Glutamatergic neuron (in vitro differentiated cells): ENCODE measurements at regions not wholly inside any gene's neighbourhood (a gene's known extent, or its start where the extent isn't known, plus 50 kb on each side); places are given as distances from the start of the nearest gene placed in this dataset.
"Not testable (repeated sequence)": the region's sequence is repeated elsewhere in the genome, so short reads cannot be mapped to it uniquely, and the experiment has no call there.

Experiments used
- DNase-seq: peaks from one replicate; pipeline ENCODE4 v3.0.0; 2022
- H3K27ac Mint-ChIP-seq: one replicate; pipeline ENCODE4 v1.8.0; 2020; ENCODE audit warnings: mild to moderate bottlenecking, mixed read lengths, inconsistent platforms; ENCODE audit not compliant: unreplicated experiment
- H3K27me3 Mint-ChIP-seq: one replicate; pipeline ENCODE4 v1.8.0; 2020; ENCODE audit warnings: mild to moderate bottlenecking, moderate library complexity, mixed read lengths, inconsistent platforms; ENCODE audit not compliant: unreplicated experiment
- H3K36me3 Mint-ChIP-seq: one replicate; pipeline ENCODE4 v1.8.0; 2020; ENCODE audit warnings: mild to moderate bottlenecking, mixed read lengths, inconsistent platforms; ENCODE audit not compliant: unreplicated experiment
- H3K4me1 Mint-ChIP-seq: one replicate; pipeline ENCODE4 v1.8.0; 2020; ENCODE audit warnings: mild to moderate bottlenecking, low read depth, mixed read lengths, inconsistent platforms; ENCODE audit not compliant: unreplicated experiment
- H3K4me3 Mint-ChIP-seq: one replicate; pipeline ENCODE4 v1.8.0; 2020; ENCODE audit warnings: mild to moderate bottlenecking, mixed read lengths, inconsistent platforms; ENCODE audit not compliant: unreplicated experiment
- H3K9me3 Mint-ChIP-seq: one replicate; pipeline ENCODE4 v1.8.0; 2020; ENCODE audit warnings: mild to moderate bottlenecking, moderate library complexity, mixed read lengths, inconsistent platforms; ENCODE audit not compliant: unreplicated experiment
- TF ChIP-seq, protein P1 (sequence below): fragments of 200-600 bp; sonication (generic); IDR thresholded peaks from one replicate; pipeline ENCODE4 v1.5.0; 2021; ENCODE audit not compliant: partially characterized antibody, unreplicated experiment

DNA sequence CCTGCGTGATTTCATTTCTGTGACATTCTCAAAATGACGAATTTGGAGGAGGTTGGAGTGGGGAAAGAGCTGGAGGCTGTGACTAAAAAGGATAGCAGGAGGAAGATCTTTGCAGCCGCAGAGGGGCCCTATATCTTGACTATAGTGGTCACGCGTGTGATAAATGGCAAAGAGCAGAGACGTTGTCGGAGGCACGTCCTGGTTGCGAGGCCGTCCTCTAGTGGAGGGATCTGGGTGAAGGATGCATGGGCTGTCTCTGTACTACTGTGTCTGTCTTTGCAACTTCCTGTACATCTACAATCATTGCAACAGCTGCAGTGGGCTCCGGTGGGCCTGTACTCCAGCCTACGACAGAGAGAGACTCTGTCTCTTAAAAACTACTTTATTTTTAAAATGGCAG is 76.6 kb downstream of the YTHDF1 start:
- peaks cover 3% of the 10 kb centered on the region for H3K9me3 Mint-ChIP-seq

DNA sequence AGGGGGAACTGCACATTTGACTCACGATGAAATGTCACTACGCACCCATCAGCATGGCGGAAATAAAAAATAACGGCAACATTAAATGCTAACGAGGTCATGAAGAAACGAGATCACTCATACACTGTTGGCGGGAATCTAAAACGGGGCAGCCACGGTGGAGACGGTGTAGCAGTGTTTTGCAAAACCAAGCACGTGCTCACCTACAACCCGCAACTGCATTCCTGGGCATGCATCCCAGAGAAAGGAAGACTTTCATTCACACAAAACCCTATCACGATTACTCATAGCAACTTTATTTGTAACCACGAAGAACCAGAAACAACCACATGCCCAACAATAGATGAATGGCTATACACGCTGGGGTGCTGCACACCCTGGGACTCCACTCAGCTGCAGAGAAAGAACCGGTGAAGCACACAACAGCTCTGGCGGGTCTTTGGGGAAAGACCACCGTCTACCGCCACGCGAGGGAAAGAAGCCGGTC is 77.0 kb downstream of the YTHDF1 start:
- Mint-ChIP-seq H3K4me3 (no peak overlapping the region), H3K9me3 (peaks cover 3% of the 10 kb centered on the region), H3K36me3 (no peaks in the 10 kb centered on the region), H3K27ac (no peak overlapping the region), H3K27me3 (peaks cover 4% of the 10 kb centered on the region), H3K4me1 (peaks cover 7% of the 10 kb centered on the region)
- no peak for DNase-seq
- TF ChIP-seq, protein P1, sequence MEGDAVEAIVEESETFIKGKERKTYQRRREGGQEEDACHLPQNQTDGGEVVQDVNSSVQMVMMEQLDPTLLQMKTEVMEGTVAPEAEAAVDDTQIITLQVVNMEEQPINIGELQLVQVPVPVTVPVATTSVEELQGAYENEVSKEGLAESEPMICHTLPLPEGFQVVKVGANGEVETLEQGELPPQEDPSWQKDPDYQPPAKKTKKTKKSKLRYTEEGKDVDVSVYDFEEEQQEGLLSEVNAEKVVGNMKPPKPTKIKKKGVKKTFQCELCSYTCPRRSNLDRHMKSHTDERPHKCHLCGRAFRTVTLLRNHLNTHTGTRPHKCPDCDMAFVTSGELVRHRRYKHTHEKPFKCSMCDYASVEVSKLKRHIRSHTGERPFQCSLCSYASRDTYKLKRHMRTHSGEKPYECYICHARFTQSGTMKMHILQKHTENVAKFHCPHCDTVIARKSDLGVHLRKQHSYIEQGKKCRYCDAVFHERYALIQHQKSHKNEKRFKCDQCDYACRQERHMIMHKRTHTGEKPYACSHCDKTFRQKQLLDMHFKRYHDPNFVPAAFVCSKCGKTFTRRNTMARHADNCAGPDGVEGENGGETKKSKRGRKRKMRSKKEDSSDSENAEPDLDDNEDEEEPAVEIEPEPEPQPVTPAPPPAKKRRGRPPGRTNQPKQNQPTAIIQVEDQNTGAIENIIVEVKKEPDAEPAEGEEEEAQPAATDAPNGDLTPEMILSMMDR, result no peak

More for the DNA sequence above, 76.6 kb downstream of the YTHDF1 start:
- H3K27ac Mint-ChIP-seq, result no peak overlapping the region
- peaks cover 7% of the 10 kb centered on the region for H3K4me1 Mint-ChIP-seq
- peaks cover 4% of the 10 kb centered on the region for H3K27me3 Mint-ChIP-seq
- no peaks in the 10 kb centered on the region for H3K36me3 Mint-ChIP-seq
- H3K4me3 Mint-ChIP-seq, result no peak overlapping the region
- no peak for DNase-seq
- TF ChIP-seq, protein P1, result no peak

DNA sequence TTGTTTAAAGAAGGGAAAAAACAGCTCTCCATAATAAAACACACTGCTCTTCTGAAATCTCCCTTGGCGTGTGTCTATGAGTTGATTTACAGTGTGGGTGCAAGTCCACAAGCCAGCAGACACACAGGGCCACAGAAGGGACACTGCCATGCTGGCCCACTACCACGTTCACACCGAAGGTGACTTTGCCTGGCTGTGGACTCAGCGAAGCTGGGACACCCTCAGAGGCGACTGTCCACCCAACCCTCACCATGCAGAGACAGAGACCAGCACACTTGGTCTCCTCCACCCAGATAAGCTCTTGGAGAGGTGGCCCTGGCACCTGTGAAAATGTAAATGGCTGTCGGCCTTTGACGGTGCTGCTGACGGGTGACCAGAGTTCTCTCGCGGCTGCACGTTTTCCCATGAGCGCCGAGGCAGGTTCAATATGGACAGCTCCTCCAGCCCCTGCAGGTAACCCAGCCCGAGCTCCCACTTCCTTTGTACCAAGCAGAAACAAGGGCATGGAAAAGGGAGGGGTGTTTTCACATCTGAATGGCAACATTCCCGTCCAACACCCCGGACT is 78.0 kb downstream of the YTHDF1 start:
- H3K27me3 Mint-ChIP-seq, result peaks cover 4% of the 10 kb centered on the region
- H3K4me3 Mint-ChIP-seq, result no peak overlapping the region
- peak; percentile 3 for DNase-seq
- no peak overlapping the region for H3K27ac Mint-ChIP-seq
- H3K9me3 Mint-ChIP-seq, result peaks cover 3% of the 10 kb centered on the region
- H3K36me3 Mint-ChIP-seq, result no peaks in the 10 kb centered on the region
- peaks cover 7% of the 10 kb centered on the region for H3K4me1 Mint-ChIP-seq
- TF ChIP-seq, protein P1, result no peak

DNA sequence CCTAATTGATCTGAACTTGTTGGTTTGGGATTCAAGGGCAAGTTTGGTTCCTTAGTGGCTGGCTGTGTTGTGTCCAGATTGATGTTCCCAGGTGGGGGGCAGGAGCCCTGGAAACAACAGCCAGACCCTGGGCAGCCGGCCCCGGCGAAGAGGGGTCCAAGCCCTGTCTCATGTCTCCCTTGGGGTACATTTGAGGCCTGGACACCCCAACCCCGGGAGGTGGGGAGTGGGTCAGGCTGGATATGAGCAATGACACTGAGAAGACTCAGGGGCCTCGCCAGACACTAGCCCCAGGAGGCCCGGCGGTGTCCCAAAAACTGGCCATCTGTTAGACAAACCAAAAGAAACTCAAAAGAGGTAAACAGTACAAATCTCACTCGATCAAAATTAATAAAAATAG is 79.6 kb downstream of the YTHDF1 start:
- TF ChIP-seq, protein P1, result no peak
- no peak overlapping the region for H3K27ac Mint-ChIP-seq
- H3K4me1 Mint-ChIP-seq, result no peaks in the 10 kb centered on the region
- DNase-seq, result peak; percentile 6
- H3K27me3 Mint-ChIP-seq, result peaks cover 9% of the 10 kb centered on the region
- no peak overlapping the region for H3K4me3 Mint-ChIP-seq
- H3K9me3 Mint-ChIP-seq, result no peaks in the 10 kb centered on the region
- H3K36me3 Mint-ChIP-seq, result peaks cover 4% of the 10 kb centered on the region

DNA sequence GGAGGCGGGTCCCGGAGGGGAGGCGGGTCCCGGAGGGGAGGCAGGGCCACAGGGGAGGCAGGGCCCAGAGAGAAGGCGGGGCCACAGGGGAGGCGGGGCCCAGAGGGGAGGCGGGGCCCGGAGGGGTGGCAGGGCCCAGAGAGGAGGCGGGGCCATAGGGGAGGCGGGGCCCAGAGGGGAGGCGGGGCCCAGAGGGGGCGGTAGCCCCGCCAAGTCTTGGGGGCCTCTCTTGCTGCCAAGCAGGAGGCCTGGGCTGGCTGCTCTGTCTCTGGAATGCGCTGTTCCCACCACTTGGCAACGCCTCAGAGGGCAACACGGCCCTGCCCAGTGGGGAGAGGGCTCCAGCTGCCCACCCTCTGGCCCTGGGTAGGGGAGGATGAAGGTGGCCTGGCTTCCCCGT is 80.5 kb downstream of the YTHDF1 start:
- no peak overlapping the region for H3K4me3 Mint-ChIP-seq
- no peaks in the 10 kb centered on the region for H3K4me1 Mint-ChIP-seq
- DNase-seq, result peak; percentile 15
- H3K27me3 Mint-ChIP-seq, result peaks cover 9% of the 10 kb centered on the region
- TF ChIP-seq, protein P1, result no peak
- H3K9me3 Mint-ChIP-seq, result no peaks in the 10 kb centered on the region
- H3K27ac Mint-ChIP-seq, result no peak overlapping the region
- peaks cover 4% of the 10 kb centered on the region for H3K36me3 Mint-ChIP-seq

DNA sequence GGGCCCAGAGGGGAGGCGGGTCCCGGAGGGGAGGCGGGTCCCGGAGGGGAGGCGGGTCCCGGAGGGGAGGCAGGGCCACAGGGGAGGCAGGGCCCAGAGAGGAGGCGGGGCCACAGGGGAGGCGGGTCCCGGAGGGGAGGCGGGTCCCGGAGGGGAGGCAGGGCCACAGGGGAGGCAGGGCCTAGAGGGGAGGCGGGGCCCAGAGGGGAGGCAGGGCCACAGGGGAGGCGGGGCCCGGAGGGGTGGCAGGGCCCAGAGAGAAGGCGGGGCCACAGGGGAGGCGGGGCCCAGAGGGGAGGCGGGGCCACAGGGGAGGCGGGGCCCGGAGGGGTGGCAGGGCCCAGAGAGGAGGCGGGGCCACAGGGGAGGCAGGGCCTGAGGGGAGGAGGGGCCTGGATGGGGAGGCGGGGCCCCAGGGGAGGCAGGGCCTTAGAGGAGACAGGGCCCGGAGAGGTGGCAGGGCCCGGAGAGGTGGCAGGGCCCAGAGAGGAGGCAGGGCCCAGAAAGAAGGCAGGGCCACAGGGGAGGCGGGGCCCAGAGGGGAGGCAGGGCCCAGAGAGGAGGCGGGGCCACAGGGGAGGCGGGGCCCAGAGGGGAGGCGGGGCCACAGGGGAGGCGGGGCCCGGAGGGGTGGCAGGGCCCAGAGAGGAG is 81.1 kb downstream of the YTHDF1 start:
- H3K9me3 Mint-ChIP-seq, H3K4me3 Mint-ChIP-seq, H3K27ac Mint-ChIP-seq, H3K36me3 Mint-ChIP-seq, H3K4me1 Mint-ChIP-seq, H3K27me3 Mint-ChIP-seq: not testable (repeated sequence)
- peak; percentile 10 for DNase-seq
